NCI-H2196 (cell line): ENCODE measurements at regions not wholly inside any gene's neighbourhood (a gene's known extent, or its start where the extent isn't known, plus 50 kb on each side); places are given as distances from the start of the nearest gene placed in this dataset.

Source experiments
- DNase-seq: peaks from one replicate; lab custom pipeline; 2025; ENCODE audit not compliant: unreplicated experiment; lab: John Stamatoyannopoulos, UW

DNA sequence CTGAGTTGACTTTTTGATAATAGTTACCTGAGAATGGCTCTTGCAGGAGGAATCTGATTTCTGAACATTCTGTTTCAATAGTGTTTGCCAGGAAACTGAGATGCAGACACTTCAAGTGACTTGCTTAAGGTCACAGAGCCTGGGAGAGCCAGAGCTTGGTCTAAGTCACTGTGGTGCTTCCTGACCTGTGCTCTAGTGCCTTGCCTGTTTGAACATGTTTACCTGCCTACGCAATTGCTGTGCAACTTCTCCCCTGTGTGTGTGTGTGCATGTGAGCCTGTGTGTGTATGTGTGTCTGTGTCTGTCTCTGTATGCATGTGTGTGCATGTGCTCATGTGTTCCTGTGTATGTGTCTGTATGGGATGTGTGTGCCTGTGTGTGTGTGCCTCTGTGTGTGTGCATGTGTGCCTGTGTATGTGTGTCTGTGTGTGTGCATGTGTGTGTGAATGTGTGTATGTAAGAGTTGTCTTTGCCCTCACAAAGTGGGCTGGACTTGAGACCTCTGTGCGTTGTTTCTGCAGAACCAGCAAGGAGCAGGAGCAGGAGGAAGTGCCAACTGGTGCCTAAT is 185.8 kb downstream of the GADD45G start:
- DNase-seq: no peak

- DNase-seq: no peak
These were observed 186.9 kb downstream of the GADD45G start for GRCh38 chr9:89791754-89792153.

DNA sequence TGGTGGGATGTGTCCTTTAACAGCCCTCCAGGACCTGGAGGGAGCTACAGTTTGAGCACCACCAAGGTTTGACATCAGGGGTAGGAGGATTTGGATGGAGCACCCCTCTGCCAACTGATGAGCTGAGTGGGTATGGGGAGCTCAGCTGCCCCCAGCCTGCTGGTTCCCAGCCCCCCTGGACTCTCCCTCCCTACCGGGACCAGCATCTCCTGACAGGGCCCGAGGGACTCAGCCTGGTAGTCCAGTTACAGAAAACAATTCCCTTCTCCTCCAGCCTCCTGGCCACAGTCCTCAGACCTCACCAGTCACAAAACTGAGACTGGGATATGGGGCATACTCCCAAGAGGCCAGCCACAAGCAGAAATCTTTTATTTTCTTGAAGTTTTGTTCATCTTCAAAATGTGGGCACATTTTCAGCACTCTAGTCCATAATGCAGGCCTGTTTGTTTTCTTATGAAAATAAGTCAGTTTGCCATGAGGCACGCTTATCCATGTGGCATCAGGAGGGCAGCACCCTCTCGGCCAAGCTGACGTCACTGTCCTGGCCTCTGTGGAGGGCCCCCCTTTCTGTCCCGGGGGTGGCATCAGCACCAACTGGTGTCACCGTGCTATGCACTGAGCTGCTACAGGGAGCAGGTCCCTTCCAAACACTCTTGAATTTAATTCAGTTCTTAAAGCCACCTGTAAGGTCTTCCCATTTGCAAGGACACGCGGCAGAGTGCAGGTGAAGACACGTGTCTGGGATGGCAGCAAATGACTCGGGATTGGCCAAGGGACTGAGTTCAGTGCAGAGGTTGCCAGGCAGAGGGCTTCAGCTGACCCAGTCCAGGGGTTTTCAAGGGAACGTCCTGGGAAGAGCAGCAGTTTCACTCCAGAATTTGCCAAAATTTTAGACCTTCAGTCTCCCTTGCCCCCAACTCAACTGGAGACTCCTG is 187.6 kb downstream of the GADD45G start:
- DNase-seq: no peak

- DNase-seq: no peak
These were observed 188.3 kb downstream of the GADD45G start for GRCh38 chr9:89793124-89793495.

GRCh38 chr9:89793551-89793950 is 188.7 kb downstream of the GADD45G start:
- DNase-seq: no peak

DNA sequence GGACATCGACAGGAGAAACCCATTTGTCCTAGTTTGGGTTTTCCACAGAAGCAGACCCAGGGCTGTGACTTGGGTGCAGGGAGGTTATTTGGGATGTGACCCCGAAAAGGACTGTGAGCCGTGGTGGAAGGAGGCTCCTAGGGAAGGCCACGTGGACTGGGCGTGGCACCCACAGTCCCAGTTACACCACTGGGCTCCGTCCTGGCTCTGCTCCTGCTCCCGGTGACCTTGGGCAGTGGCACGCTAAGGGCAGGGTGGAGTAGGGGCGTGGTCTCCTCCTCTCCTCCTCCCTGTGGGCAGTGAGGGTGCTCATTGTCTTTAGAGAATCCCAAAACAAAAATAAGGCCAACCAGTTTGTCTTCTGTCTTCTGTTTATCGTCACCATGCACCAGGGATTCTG is 190.1 kb downstream of the GADD45G start:
- no peak for DNase-seq

- DNase-seq: no peak
These were observed 190.9 kb downstream of the GADD45G start for GRCh38 chr9:89795538-89796195.

DNA sequence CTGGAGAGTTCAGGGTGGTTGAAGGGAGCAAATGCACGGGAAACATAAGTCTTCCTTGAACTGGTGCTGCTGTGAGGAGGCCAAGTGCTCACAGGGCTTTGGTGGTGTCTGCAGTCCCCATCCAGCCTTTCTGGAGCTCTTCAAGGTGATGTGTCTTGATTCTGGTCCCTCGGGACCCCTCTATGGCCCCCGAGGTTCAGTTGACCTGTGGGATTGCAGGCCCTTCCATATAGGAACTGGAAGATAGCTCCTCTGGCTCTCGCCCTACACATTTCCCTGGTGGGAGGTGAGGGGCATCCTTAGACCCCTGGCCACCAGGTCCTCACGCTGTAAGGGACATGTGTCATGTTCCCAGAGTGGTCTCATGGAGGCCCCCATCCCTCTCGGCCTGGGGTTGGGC is 191.8 kb downstream of the GADD45G start:
- DNase-seq: no peak

DNA sequence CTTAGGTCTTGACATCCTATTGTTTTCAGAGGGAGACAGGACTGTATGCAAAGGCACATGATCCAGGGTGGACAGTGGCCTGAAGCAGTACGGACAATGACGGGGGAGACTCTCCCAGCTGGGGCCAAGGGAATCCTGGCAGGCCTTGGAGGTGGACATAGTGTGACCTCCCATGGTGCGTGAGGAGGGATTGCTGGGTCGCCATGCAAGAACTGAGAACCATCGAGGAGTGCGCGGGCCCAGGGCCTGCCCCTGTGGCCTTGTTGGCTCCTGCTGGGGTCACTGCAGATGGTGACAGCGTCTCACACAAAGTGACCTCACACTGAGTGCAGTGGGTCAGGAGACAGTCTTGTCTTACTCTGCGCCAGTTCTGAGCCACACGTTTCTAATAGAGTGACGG is 192.4 kb downstream of the GADD45G start:
- no peak for DNase-seq

DNA sequence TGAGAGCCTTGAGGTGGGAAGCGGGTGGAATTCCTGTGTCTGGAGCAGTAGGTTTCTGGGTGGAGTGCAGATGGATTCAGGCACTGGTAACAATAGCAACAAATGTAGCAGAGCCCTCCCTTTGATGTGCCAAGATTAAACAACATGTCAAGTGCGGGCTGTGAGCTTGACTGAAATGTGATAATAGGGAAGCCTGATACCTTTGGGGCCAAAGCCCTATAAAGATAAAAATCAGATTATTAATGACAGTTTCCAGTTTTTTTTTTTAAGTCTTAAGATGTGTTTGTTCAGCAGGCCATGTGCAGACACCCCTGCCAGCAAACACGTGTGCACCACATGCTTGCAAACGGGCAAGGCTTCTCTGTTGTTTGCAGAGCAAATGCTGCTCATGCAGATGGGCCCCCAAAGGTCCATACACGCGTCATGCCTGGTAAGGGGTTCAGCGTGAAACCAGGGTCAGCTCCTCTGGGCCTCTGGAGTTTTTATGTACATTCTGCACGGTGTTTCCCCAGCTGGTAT is 193.2 kb downstream of the GADD45G start:
- DNase-seq: peak; percentile 59

DNA sequence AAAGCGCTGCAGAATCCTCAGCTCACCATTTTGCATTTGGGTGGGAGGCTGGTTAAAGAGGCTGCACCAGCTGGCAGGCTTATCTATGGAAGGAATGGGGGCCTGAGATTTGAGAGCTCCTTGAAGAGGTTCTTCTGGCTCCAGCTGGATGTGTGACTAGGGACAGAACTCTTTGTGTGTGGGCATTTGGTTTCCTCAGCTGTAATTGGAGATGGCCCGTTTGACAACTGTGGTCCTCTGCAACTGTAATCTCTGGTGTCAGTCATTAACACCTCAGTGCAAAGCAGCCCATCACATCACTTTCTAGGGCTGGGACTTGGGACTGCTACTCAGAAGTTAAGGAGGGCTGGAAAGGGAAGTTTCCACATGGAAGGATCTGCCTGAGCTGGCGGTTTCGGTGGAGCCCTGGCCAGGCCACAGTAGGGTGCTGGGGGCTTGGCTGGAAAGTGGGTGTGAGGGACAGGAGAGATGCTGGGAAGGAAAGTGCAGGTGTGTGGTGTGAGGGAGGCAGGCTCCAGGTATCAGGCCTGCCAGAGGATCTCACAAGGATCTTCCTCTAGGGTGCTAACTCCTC is 193.8 kb downstream of the GADD45G start:
- no peak for DNase-seq

GRCh38 chr9:89799221-89799620 is 194.4 kb downstream of the GADD45G start:
- no peak for DNase-seq

DNA sequence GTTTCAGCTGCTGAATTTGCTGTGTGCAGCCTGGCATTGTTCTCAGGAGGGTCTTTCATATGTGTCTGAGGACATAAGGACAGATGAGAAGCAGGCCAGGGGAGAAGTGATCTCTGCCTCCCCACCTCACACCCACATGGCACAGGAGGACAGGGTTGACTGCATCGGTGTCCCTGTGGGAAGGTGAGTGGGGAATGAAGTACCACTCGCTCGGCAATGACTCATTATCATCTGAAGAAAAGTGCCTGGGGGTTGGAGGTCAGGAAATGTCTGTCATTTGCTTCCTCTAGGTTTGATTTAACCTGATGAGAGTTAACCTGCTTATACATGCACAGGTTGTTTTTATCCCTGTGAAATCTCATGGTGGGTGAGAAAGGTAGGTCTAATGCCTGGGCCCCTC is 195.0 kb downstream of the GADD45G start:
- DNase-seq: no peak

GRCh38 chr9:89801341-89801740 is 196.5 kb downstream of the GADD45G start:
- no peak for DNase-seq

GRCh38 chr9:89801742-89802670 is 197.2 kb downstream of the GADD45G start:
- DNase-seq: no peak

- DNase-seq: no peak
These were observed 198.1 kb downstream of the GADD45G start for GRCh38 chr9:89802781-89803355.

DNA sequence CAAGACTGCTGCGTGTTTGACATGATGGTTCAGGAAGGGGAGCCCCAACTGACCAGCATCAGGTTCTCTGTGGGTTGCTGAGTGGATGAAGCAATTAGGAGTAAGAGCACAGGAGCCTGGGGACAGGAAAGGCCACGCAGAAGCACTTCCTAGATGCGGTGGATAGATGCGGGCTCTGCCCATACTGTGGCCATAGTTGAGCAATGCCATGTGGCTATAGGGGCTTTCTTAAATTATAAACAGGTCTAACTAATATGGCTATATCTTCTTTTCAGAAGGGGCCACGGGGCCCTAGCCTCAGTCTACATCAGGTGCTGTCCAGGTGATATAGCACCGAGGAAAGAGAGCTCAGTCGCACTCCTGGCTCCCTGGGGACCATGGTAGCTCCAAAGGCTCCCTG is 198.6 kb downstream of the GADD45G start:
- no peak for DNase-seq

GRCh38 chr9:89804766-89805531 is 200.1 kb downstream of the GADD45G start:
- no peak for DNase-seq

DNA sequence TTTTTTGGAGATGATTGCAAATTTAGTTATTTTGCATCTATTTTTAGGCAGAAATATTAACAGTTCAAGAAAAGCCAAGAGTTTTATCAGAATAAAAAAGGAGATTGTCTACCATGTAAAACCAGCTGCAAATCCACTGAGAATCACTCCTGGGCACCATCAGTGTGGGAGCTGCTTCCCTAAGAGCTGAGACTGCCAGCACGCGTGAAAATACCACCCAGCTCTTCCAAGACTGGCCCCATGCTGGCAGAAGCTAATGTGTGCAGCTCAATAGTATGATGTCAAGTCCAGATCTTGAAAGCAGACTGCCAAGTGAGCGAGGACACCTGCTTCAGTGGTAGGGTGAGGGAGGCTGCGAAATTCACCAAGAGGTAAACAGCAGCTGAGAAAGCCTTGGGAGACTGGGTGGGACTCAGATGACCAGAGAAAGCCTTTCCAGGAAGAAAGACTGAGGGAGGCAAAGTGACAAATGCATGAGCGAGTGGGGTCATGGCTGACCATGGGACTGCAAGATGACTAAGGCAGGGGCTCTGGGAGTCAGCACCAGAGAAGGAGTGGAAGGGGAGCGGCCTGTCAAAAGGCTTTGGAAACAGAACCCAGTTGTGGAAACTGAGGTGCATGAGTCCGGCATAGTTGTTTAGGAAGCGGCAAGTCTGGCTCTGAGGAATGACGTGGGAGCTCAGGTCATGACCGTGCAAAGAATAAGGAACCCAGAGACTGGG is 200.9 kb downstream of the GADD45G start:
- no peak for DNase-seq
